GM19468 (cell line): ENCODE measurements at regions not wholly inside any gene's neighbourhood (a gene's known extent, or its start where the extent isn't known, plus 50 kb on each side); places are given as distances from the start of the nearest gene placed in this dataset.

Experiments used
- ATAC-seq: cut with Tn5 transposase; IDR thresholded peaks from one replicate; pipeline ENCODE4 v1.9.1; 2021; ENCODE audit warnings: mild to moderate bottlenecking, moderate library complexity, moderate number of reproducible peaks; ENCODE audit not compliant: unreplicated experiment; ENCODE audit errors: extremely low read depth

GRCh38 chr2:225164401-225165050 is 122.3 kb upstream of the DOCK10 start:
- ATAC-seq: no peak

DNA sequence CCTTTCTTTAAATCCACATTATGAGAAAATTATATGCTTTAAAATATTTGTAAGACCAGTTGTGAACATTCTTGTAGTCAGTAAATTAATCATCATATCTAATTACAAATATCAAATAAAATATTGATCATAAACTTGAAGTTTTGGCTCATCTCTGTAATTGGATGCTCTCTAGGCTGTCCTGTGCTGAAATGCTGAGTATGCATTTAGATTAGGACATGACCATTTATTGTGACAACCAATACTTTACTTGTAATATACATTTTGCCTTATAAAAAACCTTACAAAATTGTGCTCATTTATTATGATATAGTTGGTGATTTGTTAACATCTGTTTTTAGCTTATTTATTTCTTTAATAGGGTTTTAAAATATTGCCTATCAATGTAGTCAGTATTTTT is 116.1 kb upstream of the DOCK10 start:
- ATAC-seq: no peak

- ATAC-seq: no peak
These were observed 114.7 kb upstream of the DOCK10 start for GRCh38 chr2:225156853-225157451.

DNA sequence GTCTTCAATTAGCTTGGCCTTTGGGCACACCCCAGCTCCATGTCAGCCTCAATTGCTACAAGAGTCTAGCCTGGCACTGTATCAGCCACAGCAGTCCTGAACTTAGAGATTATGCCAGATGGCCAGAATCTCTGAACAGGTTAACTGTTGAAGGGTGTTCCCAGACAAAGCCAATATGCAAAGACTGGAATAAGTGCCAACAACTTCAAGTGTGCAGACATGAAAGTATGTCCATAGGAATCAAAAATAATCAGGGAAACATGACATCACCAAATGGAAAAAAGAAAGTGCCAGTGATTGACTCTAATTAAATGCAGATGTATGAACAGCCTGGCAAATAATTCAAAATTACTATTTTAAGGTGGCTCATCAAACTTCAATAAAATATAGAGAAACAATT is 98.5 kb upstream of the DOCK10 start:
- no peak for ATAC-seq

- ATAC-seq: no peak
These were observed 95.7 kb upstream of the DOCK10 start for GRCh38 chr2:225137971-225138370.

- no peak for ATAC-seq
These were observed 94.3 kb upstream of the DOCK10 start for GRCh38 chr2:225136552-225136951.

- ATAC-seq: no peak
These were observed 89.6 kb upstream of the DOCK10 start for GRCh38 chr2:225131898-225132297.

DNA sequence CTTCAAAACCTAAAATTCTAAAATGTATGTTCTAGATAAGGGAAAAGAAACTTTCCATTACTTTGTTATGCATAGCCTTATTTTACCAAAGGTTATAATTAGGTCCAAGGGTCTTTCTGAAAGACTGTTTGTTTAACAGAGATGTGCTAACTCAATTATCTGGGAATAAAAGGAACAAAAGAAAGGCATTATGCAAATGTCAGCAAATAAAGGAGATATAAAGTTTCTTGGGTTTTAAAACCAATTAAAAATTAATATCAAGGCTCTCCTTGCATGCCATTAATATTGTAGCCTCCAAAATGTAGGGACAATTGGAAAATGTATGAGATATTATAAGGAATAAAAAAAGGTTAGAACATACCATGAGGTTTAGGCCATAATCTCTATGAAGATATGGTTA is 87.8 kb upstream of the DOCK10 start:
- ATAC-seq: no peak

GRCh38 chr2:225124311-225125017 is 82.2 kb upstream of the DOCK10 start:
- ATAC-seq: no peak

GRCh38 chr2:225122583-225123486 is 80.6 kb upstream of the DOCK10 start:
- no peak for ATAC-seq

DNA sequence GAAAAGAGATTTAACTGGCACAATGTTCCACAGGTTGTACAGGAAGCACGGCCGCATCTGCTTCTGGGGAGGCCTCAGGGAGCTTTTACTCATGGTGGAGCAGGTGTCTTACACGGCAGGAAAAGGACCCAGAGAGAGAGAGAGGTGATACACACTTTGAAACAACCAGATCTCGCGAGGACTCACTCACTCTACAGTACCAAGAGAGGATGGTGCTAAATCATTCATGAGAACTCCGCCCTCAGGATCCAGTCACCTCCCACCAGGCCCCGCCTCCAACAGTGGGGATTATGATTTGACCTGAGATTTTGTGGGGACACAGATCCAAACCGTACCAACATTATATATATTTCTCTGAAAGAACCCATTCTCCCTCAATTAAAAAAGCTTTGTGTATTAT is 79.7 kb upstream of the DOCK10 start:
- no peak for ATAC-seq

DNA sequence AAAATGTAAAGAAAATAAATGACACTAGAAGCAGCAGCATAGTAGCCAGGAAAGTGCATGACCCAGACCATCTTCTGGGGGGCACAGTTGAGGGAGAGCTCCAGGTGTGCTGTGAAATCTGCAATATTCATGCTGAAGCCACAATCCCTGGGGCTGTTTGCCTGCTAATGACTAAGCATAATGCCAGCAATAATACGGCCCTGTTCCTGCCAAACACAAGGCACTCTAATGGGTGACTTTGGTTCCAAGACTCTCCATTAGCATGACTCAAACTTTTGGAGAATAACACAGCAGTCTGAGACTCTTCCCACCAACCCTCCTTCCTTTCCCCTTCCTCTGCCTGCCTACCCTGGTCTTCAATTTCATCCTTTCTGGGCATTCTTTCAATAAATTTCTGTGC is 77.9 kb upstream of the DOCK10 start:
- ATAC-seq: no peak

DNA sequence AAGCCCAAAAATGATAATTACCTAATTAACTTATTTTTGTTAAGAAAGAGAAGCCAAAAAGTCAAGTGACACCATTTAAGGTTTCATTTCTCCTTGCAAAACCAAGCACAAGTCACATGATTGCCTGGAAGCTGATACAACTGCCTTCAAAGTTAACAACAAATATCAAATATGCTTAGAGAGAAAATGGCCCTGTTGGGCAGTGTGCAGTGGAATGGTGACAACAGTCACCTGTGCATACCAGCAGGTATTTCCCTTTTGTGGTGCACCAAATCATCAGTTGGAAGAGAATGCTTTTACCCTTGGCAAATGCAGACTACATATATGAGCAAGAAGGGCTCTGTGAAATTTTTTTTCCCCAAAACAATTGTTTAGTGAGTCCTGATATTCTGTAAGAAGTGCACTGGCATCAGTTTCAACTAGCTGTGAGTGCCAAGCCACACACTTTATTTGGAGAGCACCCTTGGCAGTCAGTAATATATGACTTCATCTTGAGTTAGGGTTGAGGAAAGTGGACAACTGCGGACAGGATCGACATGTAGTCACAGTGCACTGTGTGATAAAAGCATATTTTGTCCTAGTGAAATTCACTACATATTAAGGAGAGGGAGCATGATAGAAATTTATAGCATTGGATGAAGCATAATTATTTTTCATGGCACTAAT is 74.9 kb upstream of the DOCK10 start:
- no peak for ATAC-seq

GRCh38 chr2:225114786-225115323 is 72.6 kb upstream of the DOCK10 start:
- no peak for ATAC-seq

DNA sequence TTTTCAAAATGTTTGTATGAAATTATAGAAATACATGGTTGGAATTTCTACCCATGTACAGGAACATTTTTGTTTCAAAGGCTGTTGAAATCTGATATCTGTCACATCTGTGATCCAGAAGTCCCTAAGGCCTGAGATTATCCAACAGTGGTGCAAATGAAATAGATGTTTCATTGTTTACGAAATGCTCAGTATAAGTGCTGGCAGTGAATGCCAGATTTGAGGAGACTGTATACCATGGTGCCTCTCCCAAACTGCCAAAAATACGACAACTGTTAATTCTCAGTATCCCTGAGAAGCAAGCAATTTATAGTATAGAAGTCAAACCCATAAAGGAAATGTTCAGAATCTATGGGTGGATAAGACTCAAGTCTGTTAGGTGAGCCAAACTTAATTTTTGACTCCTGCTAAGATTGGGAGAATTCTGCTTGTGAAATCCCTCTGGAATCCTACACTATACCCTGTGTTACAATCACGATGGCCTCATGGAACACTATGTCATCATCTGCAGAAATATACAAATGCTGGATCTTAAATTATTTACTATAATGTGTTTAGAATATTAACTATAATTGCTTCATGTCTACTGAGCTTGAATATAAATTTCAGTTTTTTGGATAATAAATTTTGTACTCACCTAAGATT is 71.2 kb upstream of the DOCK10 start:
- no peak for ATAC-seq

- ATAC-seq: no peak
These were observed 70.3 kb upstream of the DOCK10 start for GRCh38 chr2:225112362-225113126.

DNA sequence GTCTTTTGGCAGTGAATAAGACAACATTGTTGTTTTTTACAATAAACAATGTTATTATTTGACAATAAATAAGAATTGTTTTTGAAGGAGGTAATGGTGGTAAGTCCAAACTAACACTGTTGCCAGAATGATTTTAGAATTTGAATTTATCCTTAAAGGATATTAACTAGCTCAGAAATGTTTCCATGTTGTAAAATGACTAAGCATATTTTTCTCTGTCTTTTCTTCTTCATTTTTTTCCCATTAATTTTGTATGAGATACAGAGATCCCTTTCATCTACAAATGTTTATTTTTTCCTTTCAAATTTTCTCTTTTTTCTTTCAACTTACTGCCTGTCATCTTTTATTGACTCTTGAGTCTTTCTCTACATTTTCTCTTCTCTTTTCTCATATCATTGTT is 66.5 kb upstream of the DOCK10 start:
- no peak for ATAC-seq

DNA sequence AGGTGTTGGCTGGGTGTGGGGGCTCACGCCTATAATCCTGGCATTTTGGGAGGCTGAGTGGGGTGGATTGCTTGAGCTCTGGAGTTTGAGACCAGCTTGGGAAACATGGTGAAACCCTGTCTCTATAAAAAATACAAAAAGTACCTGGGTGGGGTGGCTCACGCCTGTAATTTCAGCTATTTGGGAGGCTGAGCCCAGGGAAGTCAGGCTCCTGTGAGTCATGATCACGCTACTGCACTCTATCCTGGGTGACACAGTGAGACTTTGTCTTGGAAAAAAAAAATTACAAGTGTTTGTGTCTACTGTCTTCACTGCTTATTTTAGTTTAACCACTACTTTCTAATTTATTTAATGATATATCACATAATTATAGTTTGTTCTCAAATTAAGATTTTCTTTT is 62.7 kb upstream of the DOCK10 start:
- no peak for ATAC-seq

- no peak for ATAC-seq
These were observed 62.1 kb upstream of the DOCK10 start for GRCh38 chr2:225104321-225104720.
